HG03066 (cell line): ENCODE measurements at regions not wholly inside any gene's neighbourhood (a gene's known extent, or its start where the extent isn't known, plus 50 kb on each side); places are given as distances from the start of the nearest gene placed in this dataset.

Experiments
- ATAC-seq: cut with Tn5 transposase; IDR thresholded peaks from one replicate; pipeline ENCODE4 v1.9.1; 2021; ENCODE audit warnings: low read depth; ENCODE audit not compliant: unreplicated experiment

- no peak for ATAC-seq
Observed at GRCh38 chr4:10212400-10212799, 95.8 kb upstream of the WDR1 start.

- no peak for ATAC-seq
Observed at GRCh38 chr4:10207116-10207515, 90.5 kb upstream of the WDR1 start.

GRCh38 chr4:10205223-10205622, 88.6 kb upstream of the WDR1 start:
- no peak for ATAC-seq

GRCh38 chr4:10204401-10205058, 87.9 kb upstream of the WDR1 start:
- ATAC-seq: no peak

GRCh38 chr4:10203851-10204250, 87.3 kb upstream of the WDR1 start:
- ATAC-seq: no peak

GRCh38 chr4:10201381-10202223, 85.0 kb upstream of the WDR1 start:
- no peak for ATAC-seq

GRCh38 chr4:10200869-10201268, 84.3 kb upstream of the WDR1 start:
- no peak for ATAC-seq

- no peak for ATAC-seq
Observed at GRCh38 chr4:10198365-10198764, 81.8 kb upstream of the WDR1 start.

GRCh38 chr4:10197952-10198351, 81.4 kb upstream of the WDR1 start:
- no peak for ATAC-seq

GRCh38 chr4:10196191-10196590, 79.6 kb upstream of the WDR1 start:
- ATAC-seq: no peak

- ATAC-seq: no peak
Observed at GRCh38 chr4:10192331-10192730, 75.7 kb upstream of the WDR1 start.

GRCh38 chr4:10188400-10189004, 71.9 kb upstream of the WDR1 start:
- ATAC-seq: no peak

- ATAC-seq: no peak
Observed at GRCh38 chr4:10186228-10187214, 69.9 kb upstream of the WDR1 start.

- no peak for ATAC-seq
Observed at GRCh38 chr4:10185518-10186227, 69.1 kb upstream of the WDR1 start.

GRCh38 chr4:10184501-10184938, 67.9 kb upstream of the WDR1 start:
- no peak for ATAC-seq

- ATAC-seq: no peak
Observed at GRCh38 chr4:10184041-10184440, 67.4 kb upstream of the WDR1 start.

- no peak for ATAC-seq
Observed at GRCh38 chr4:10183462-10183861, 66.9 kb upstream of the WDR1 start.

GRCh38 chr4:10182446-10183424, 66.1 kb upstream of the WDR1 start:
- ATAC-seq: no peak
